Esophagus muscularis mucosa (tissue), 4 donors: ENCODE measurements at regions not wholly inside any gene's neighbourhood (a gene's known extent, or its start where the extent isn't known, plus 50 kb on each side); places are given as distances from the start of the nearest gene placed in this dataset.

Experiments used
- CTCF ChIP-seq, 3 experiments: fragments of 200-600 bp in 2 of 3; fragments of 450-650 bp in 1 of 3; sonication (generic) in 2 of 3; IDR thresholded peaks; one replicate each; pipeline ENCODE4 v1.5.1; 2017 to 2019; ENCODE audit warnings: antibody characterized with exemption in 3 of 3, mild to moderate bottlenecking in 2 of 3, moderate library complexity in 1 of 3
- EP300 ChIP-seq: sonication (generic); formaldehyde crosslinking; IDR thresholded peaks from one replicate; pipeline ENCODE4 v1.6.1; 2017; ENCODE audit warnings: antibody characterized with exemption
- POLR2A ChIP-seq: fragments of 450-650 bp; IDR thresholded peaks from one replicate; pipeline ENCODE4 v1.6.1; 2017; ENCODE audit warnings: antibody characterized with exemption, moderate library complexity, mild to moderate bottlenecking, low read depth

GRCh38 chr9:82606071-82606470 is 456.9 kb downstream of the RASEF start:
- no peak for TF ChIP-seq CTCF (IDR thresholded peaks at IDR 0.05)
- no peak for TF ChIP-seq POLR2A
- no peak for TF ChIP-seq EP300
